KMS-11 (cell line): ENCODE measurements at regions not wholly inside any gene's neighbourhood (a gene's known extent, or its start where the extent isn't known, plus 50 kb on each side); places are given as distances from the start of the nearest gene placed in this dataset.

ENCODE experiments used
- H2AFZ ChIP-seq: fragments of 200-600 bp; sonication (generic); 2 replicates; pipeline ENCODE4 v1.6.1; 2016; ENCODE audit warnings: antibody characterized with exemption, mixed run types, low read depth
- H3K27ac ChIP-seq: fragments of 200-600 bp; sonication (generic); 2 replicates; pipeline ENCODE4 v1.6.1; 2016; ENCODE audit warnings: mild to moderate bottlenecking, mixed run types
- H3K27me3 ChIP-seq: fragments of 200-600 bp; sonication (generic); 2 replicates; pipeline ENCODE4 v1.6.1; 2017; ENCODE audit warnings: mild to moderate bottlenecking, low read depth, mixed run types, moderate library complexity; ENCODE audit not compliant: insufficient read depth
- H3K36me3 ChIP-seq: fragments of 200-600 bp; sonication (generic); 2 replicates; pipeline ENCODE4 v1.6.1; 2017; ENCODE audit warnings: mild to moderate bottlenecking, mixed run types; ENCODE audit not compliant: insufficient read depth
- H3K4me1 ChIP-seq: fragments of 200-600 bp; sonication (generic); 2 replicates; pipeline ENCODE4 v1.6.1; 2016; ENCODE audit warnings: mild to moderate bottlenecking, low read depth, mixed run types; ENCODE audit not compliant: poor library complexity, severe bottlenecking
- H3K4me2 ChIP-seq: fragments of 200-600 bp; sonication (generic); 2 replicates; pipeline ENCODE4 v1.7.0; 2016; ENCODE audit warnings: mild to moderate bottlenecking, mixed run types
- H3K4me3 ChIP-seq: fragments of 200-600 bp; sonication (generic); IDR thresholded peaks from 2 replicates; pipeline ENCODE4 v1.6.1; 2017; ENCODE audit warnings: low read depth, low read length, mixed read lengths; ENCODE audit not compliant: insufficient read depth
- H3K79me2 ChIP-seq: fragments of 200-600 bp; sonication (generic); 2 replicates; pipeline ENCODE4 v1.6.1; 2016; ENCODE audit warnings: low read depth, mixed run types; ENCODE audit not compliant: insufficient read depth
- H3K9ac ChIP-seq: fragments of 200-600 bp; sonication (generic); 2 replicates; pipeline ENCODE4 v1.6.1; 2016; ENCODE audit warnings: mild to moderate bottlenecking, mixed run types
- H4K20me1 ChIP-seq: fragments of 200-600 bp; sonication (generic); 2 replicates; pipeline ENCODE4 v1.6.1; 2016; ENCODE audit warnings: mild to moderate bottlenecking, mixed run types; ENCODE audit not compliant: insufficient read depth
- TF ChIP-seq, protein P1 (sequence below): fragments of 200-600 bp; sonication (generic); conservative IDR thresholded peaks from 2 replicates; pipeline ENCODE4 v1.6.1; 2017; ENCODE audit warnings: low read depth, mild to moderate bottlenecking, antibody characterized with exemption, low read length, moderate library complexity, mixed read lengths

DNA sequence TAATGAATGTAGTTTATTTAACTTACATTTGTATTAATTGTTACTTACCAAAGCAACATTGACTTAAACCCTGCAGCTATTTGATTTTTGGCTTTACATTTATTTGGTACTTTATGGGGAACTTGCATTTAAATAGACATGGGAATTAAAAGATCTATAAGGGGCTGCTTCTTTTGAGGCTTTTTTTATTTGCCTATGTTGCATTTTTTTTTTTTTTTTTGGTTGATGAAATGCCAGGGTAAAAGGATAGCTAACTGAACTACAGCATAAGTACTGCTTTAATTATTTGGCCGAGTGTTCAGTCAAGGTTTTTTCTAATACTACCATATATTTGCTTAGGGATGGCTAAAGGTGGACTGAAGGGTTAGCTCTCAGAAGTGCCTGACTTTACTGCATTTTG lies 62.5 kb upstream of the CDH4 start:
- Histone ChIP-seq H2AFZ (no peak overlapping the region), H3K4me2 (no peak overlapping the region), H3K9ac (no peak overlapping the region), H3K4me3 (no peak overlapping the region), H3K27ac (no peak overlapping the region), H3K79me2 (no peaks in the 10 kb centered on the region), H3K27me3 (no peaks in the 10 kb centered on the region; the same call in 1 of the 2 replicates), H3K4me1 (no peaks in the 10 kb centered on the region), H4K20me1 (no peaks in the 10 kb centered on the region), H3K36me3 (no peaks in the 10 kb centered on the region; the same call in 1 of the 2 replicates)
- TF ChIP-seq, protein P1, sequence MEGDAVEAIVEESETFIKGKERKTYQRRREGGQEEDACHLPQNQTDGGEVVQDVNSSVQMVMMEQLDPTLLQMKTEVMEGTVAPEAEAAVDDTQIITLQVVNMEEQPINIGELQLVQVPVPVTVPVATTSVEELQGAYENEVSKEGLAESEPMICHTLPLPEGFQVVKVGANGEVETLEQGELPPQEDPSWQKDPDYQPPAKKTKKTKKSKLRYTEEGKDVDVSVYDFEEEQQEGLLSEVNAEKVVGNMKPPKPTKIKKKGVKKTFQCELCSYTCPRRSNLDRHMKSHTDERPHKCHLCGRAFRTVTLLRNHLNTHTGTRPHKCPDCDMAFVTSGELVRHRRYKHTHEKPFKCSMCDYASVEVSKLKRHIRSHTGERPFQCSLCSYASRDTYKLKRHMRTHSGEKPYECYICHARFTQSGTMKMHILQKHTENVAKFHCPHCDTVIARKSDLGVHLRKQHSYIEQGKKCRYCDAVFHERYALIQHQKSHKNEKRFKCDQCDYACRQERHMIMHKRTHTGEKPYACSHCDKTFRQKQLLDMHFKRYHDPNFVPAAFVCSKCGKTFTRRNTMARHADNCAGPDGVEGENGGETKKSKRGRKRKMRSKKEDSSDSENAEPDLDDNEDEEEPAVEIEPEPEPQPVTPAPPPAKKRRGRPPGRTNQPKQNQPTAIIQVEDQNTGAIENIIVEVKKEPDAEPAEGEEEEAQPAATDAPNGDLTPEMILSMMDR: no peak

DNA sequence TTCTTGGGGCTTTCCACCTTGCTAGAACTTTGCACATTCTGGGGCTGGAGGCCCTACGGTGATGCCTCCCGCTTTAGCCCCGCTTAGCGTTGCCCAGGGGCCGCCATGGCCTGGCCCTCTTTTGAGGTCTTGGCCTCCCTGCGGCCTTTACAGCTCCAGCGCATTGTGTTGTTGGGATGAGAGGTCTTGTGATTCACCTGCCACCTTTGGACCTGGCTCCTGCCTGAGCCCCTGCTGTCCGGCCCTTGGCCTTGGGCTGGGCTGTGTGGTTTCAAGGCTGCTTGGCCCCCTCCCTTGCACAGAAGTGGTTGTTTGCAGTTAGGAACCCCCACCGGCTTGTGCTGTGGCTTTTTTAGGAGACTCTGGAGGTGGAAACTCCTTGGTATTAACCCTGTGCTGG lies 61.0 kb upstream of the CDH4 start:
- TF ChIP-seq, protein P1: no peak
- H3K27me3 ChIP-seq: no peaks in the 10 kb centered on the region; the same call in 1 of the 2 replicates
- no peaks in the 10 kb centered on the region for H3K4me1 ChIP-seq
- no peak overlapping the region for H2AFZ ChIP-seq
- no peaks in the 10 kb centered on the region for H4K20me1 ChIP-seq
- no peak overlapping the region for H3K4me2 ChIP-seq
- H3K27ac ChIP-seq: no peak overlapping the region
- no peak overlapping the region for H3K4me3 ChIP-seq
- no peak overlapping the region for H3K9ac ChIP-seq
- no peaks in the 10 kb centered on the region; the same call in 1 of the 2 replicates for H3K36me3 ChIP-seq
- no peaks in the 10 kb centered on the region for H3K79me2 ChIP-seq

DNA sequence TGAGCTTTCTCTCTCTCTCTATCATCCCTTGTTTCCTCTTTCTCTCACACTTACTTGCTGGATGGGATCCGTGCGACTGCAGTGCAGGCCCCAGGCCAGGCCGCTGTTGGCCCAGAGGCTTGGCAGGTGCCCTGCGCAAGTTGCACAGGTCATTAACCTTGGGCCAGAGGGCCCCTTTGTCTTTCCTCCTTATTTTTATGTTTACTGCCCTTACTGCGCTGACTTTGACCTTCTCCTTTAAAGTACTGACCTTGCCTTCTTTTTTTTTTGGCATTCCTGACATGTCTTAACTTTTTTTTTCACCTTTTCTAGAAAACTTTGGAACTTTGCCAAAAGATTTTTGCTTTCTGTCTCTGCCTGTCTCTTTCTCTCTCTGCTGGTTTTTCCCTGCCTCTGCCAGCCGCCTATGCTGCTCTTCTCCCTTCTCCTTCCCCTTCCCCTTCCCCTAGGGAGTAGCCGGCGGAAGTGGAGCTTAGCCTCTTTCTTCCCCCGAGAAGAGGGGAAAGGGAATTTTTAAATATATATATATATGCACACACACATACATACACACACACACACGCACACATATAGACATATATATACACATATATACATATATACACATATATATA lies 59.6 kb upstream of the CDH4 start:
- Histone ChIP-seq H3K79me2 (no peaks in the 10 kb centered on the region), H3K27ac (no peak overlapping the region), H3K27me3 (no peaks in the 10 kb centered on the region; the same call in 1 of the 2 replicates), H3K4me1 (no peaks in the 10 kb centered on the region), H3K4me3 (no peak overlapping the region), H4K20me1 (no peaks in the 10 kb centered on the region), H3K4me2 (no peak overlapping the region), H2AFZ (no peak overlapping the region), H3K36me3 (no peaks in the 10 kb centered on the region; the same call in 1 of the 2 replicates), H3K9ac (no peak overlapping the region)
- TF ChIP-seq, protein P1: no peak

DNA sequence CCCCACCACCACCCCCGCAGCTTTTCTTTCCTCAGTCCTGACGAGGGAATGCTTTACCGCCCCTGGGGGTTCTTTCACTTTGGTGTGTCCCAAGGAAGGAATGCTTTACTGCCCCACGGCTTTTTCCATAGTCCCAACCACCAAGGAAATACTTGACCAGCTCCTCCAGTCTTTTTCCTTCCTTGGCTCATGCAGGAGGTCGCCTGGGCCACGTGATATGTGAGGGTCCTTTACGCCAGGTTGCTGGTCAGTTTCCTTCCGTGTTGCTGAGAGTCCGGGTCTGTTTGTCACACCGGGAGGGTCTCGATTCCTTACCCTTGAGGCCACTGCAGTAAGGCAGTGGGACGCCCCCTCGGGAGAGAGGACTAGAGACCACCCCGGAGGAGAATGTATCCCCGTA lies 58.9 kb upstream of the CDH4 start:
- no peaks in the 10 kb centered on the region for H3K79me2 ChIP-seq
- no peak overlapping the region for H3K4me3 ChIP-seq
- no peaks in the 10 kb centered on the region for H4K20me1 ChIP-seq
- H2AFZ ChIP-seq: no peak overlapping the region
- TF ChIP-seq, protein P1: no peak
- H3K9ac ChIP-seq: no peak overlapping the region
- H3K36me3 ChIP-seq: no peaks in the 10 kb centered on the region; the same call in 1 of the 2 replicates
- no peaks in the 10 kb centered on the region for H3K4me1 ChIP-seq
- H3K27me3 ChIP-seq: no peaks in the 10 kb centered on the region; the same call in 1 of the 2 replicates
- H3K4me2 ChIP-seq: no peak overlapping the region
- H3K27ac ChIP-seq: no peak overlapping the region
